GM12891 (cell line): ENCODE measurements at regions not wholly inside any gene's neighbourhood (a gene's known extent, or its start where the extent isn't known, plus 50 kb on each side); places are given as distances from the start of the nearest gene placed in this dataset.
"Not testable (repeated sequence)": the region's sequence is repeated elsewhere in the genome, so short reads cannot be mapped to it uniquely, and the experiment has no call there.

Source experiments
- PAX5 ChIP-seq: IDR thresholded peaks from 2 replicates; pipeline ENCODE4 v1.6.1; 2011; ENCODE audit warnings: low read length, moderate library complexity, mild to moderate bottlenecking; ENCODE audit not compliant: insufficient read depth, severe bottlenecking
- POLR2A ChIP-seq: IDR thresholded peaks from 2 replicates; pipeline ENCODE4 v1.6.1; 2011; ENCODE audit warnings: low read depth, low read length, control low read depth
- POLR2AphosphoS5 ChIP-seq: IDR thresholded peaks from 2 replicates; pipeline ENCODE4 v1.6.1; 2011; ENCODE audit warnings: low read depth, low read length, control low read depth
- POU2F2 ChIP-seq: IDR thresholded peaks from 2 replicates; pipeline ENCODE4 v1.6.1; 2011; ENCODE audit warnings: low read depth, mild to moderate bottlenecking, control low read depth, low read length, moderate library complexity
- SPI1 ChIP-seq: IDR thresholded peaks from 2 replicates; pipeline ENCODE4 v1.6.1; 2011; ENCODE audit warnings: low read depth, low read length, control low read depth
- TAF1 ChIP-seq: IDR thresholded peaks from 2 replicates; pipeline ENCODE4 v1.6.1; 2011; ENCODE audit warnings: low read depth, low read length, control low read depth

GRCh38 chr21:31513541-31513940 lies 146.0 kb upstream of the SOD1 start:
- not testable (repeated sequence) for TF ChIP-seq POLR2AphosphoS5, TAF1, SPI1, POLR2A, POU2F2, PAX5
